Spleen (tissue), 11 donors: ENCODE measurements at regions not wholly inside any gene's neighbourhood (a gene's known extent, or its start where the extent isn't known, plus 50 kb on each side); places are given as distances from the start of the nearest gene placed in this dataset.

Experiments
- DNase-seq: peaks from one replicate; pipeline ENCODE4 v3.0.0-alpha.2; 2020
- H3K27ac ChIP-seq, 8 donors: fragments of 200-600 bp; sonication (generic) in 7 of 8; 1 replicate in 4 of 8; 2 replicates in 4 of 8; pipeline versions ENCODE4 v1.5.0 to v1.8.0; 2016 to 2021; ENCODE audit warnings: inconsistent platforms in 4 of 8, mild to moderate bottlenecking in 4 of 8, moderate library complexity in 1 of 8
- H3K27me3 ChIP-seq, 7 donors: fragments of 200-600 bp; sonication (generic) in 6 of 7; replicated peaks in 1 of 7; 1 replicate in 4 of 7; 2 replicates in 3 of 7; pipeline versions ENCODE4 v1.5.0 to v1.8.0; 2016 to 2021; ENCODE audit warnings: inconsistent platforms in 3 of 7, mild to moderate bottlenecking in 1 of 7
- H3K36me3 ChIP-seq, 6 donors: fragments of 200-600 bp; sonication (generic) in 5 of 6; 1 replicate in 4 of 6; 2 replicates in 2 of 6; pipeline versions ENCODE4 v1.5.0 to v1.8.0; 2016 to 2021; ENCODE audit warnings: inconsistent platforms in 2 of 6
- H3K4me1 ChIP-seq, 6 donors: fragments of 200-600 bp; sonication (generic) in 5 of 6; 1 replicate in 3 of 6; 2 replicates in 3 of 6; pipeline versions ENCODE4 v1.5.0 to v1.8.0; 2016 to 2021; ENCODE audit warnings: inconsistent platforms in 3 of 6
- H3K4me3 ChIP-seq, 8 donors: fragments of 200-600 bp; sonication (generic) in 7 of 8; 1 replicate in 4 of 8; 2 replicates in 4 of 8; pipeline versions ENCODE4 v1.5.0 to v1.8.0; 2016 to 2021; ENCODE audit warnings: inconsistent platforms in 4 of 8, mild to moderate bottlenecking in 4 of 8, moderate library complexity in 2 of 8
- H3K9me3 ChIP-seq, 8 donors: fragments of 200-600 bp; sonication (generic) in 7 of 8; 1 replicate in 4 of 8; 2 replicates in 4 of 8; pipeline versions ENCODE4 v1.5.0 to v1.8.0; 2016 to 2021; ENCODE audit warnings: inconsistent platforms in 4 of 8
- POLR2A ChIP-seq, 3 donors: fragments of 450-650 bp; IDR thresholded peaks; one replicate each; pipeline ENCODE4 v1.5.1; 2017; ENCODE audit warnings: antibody characterized with exemption in 3 of 3, mild to moderate bottlenecking in 1 of 3
- POLR2AphosphoS5 ChIP-seq, 3 donors: sonication (generic); formaldehyde crosslinking; IDR thresholded peaks; one replicate each; pipeline ENCODE4 v1.5.1; 2017; ENCODE audit warnings: antibody characterized with exemption in 3 of 3
- WGBS, 5 donors: extraction: QIAGEN DNeasy Blood & Tissue Kit in 3 of 5; methylation state at CpG; one replicate each; pipeline versions ENCODE4 v1.1.5 to v1.1.7; 2013 to 2018; 5-methylcytosine and 5-hydroxymethylcytosine counted together
- intact Hi-C: fragments of 100-400 bp; cut with DNase I; formaldehyde crosslinking; loops from one replicate; pipeline ENCODE4 v1.15.0; 2023; ENCODE audit warnings: low total_unique reads
- TF ChIP-seq, protein P1 (sequence below), 11 experiments: fragments of 200-600 bp in 7 of 11; fragments of 450-650 bp in 4 of 11; sonication (generic) in 4 of 11; IDR thresholded peaks in 8 of 11; conservative IDR thresholded peaks in 3 of 11; 1 replicate in 7 of 11; 2 replicates in 4 of 11; pipeline versions ENCODE4 v1.4.0 to v1.8.0; 2016 to 2021; ENCODE audit warnings: antibody characterized with exemption in 11 of 11, inconsistent platforms in 4 of 11, mild to moderate bottlenecking in 1 of 11
- donor health status: healthy with polysubstance abuse.
- donor health status: DM: no; HTN: no; CAD: no; lungs with moderate emphysema.
- donor health status: DM: no; HTN: no; CAD: no.
- donor health status: Bipolar disorder and iron deficiency.
- donor health status: healthy.
- donor health status: DM: no; HTN: no; CAD: no.
- donor health status: DM: yes; HTN: yes; CAD: no.

DNA sequence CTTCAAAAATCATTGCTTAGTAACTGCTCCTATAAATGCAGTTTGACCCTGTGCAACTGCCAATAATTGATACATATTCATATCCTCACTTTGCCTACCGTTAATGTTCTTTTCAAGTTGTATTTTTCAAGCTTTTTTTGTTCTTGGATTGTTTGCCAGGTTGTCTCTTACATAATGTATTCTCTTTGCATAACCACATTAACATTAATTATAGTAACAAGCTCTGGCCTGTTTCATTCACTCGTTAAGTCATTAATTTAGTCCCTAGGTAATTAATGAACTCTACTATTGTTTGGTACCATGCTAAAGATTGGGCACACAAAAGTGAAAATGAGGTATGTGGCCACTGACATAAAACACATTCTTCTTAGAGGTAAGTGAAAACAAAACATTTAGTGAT is 1338.8 kb downstream of the NSUN3 start:
- no peak for TF ChIP-seq POLR2AphosphoS5 (IDR thresholded peaks at IDR 0.05)
- no peak for TF ChIP-seq POLR2A (IDR thresholded peaks at IDR 0.05)
- TF ChIP-seq, protein P1, sequence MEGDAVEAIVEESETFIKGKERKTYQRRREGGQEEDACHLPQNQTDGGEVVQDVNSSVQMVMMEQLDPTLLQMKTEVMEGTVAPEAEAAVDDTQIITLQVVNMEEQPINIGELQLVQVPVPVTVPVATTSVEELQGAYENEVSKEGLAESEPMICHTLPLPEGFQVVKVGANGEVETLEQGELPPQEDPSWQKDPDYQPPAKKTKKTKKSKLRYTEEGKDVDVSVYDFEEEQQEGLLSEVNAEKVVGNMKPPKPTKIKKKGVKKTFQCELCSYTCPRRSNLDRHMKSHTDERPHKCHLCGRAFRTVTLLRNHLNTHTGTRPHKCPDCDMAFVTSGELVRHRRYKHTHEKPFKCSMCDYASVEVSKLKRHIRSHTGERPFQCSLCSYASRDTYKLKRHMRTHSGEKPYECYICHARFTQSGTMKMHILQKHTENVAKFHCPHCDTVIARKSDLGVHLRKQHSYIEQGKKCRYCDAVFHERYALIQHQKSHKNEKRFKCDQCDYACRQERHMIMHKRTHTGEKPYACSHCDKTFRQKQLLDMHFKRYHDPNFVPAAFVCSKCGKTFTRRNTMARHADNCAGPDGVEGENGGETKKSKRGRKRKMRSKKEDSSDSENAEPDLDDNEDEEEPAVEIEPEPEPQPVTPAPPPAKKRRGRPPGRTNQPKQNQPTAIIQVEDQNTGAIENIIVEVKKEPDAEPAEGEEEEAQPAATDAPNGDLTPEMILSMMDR (IDR thresholded peaks at IDR 0.05 in 8 of 11, conservative IDR thresholded peaks at IDR 0.05 in 3 of 11), result no peak
- no peak overlapping the region for H3K27ac ChIP-seq
- H3K27me3 ChIP-seq, result no peaks in the 10 kb centered on the region
- H3K36me3 ChIP-seq, result no peaks in the 10 kb centered on the region
- WGBS, 5 donors, result 70 to 85% (median 71%) methylated on average over 2 of the region's 2 CpGs
- H3K4me1 ChIP-seq, result no peaks in the 10 kb centered on the region
- no peak overlapping the region for H3K4me3 ChIP-seq
- peaks cover 0 to 2% (median 0%) of the 10 kb centered on the region in 8 donors for H3K9me3 ChIP-seq
- intact Hi-C loops, result no loop called here
- no peak for DNase-seq

DNA sequence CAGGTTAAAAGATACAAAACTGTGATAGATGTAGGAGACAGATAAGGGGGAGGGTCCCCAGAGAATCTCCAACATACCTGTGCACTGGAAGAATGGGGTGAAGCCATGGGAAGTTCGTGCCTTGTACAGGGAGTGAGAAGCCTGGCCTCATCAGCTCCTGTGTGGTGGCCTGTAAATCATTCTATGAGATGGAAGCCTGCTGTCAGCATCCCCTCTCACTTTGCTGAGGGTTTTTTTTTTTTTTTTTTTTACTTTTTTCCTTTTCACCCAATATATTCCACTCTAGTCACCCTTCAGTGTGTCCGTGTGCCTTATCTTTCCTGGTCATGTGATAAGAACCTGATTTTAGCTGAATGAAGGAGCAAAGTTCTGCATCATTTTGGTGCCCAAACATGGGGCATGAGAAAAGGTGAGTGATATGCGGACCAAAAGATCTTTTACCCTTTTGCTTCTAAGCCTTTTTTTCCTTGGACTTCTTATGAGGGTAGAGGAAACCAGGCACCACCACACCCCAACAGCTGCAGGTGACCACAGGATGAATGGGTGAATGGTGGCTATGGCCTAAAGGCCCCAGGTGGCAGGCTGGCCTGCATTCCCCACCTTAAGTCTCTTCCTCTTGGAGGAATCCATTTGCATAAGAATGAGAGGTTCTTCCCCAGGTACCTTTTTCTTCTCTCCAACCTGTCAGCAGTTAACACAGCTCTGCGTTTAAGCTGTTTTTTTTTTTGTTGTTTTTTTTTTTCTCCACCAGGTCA is 1345.0 kb downstream of the NSUN3 start:
- Histone ChIP-seq H3K9me3 (peaks cover 0 to 15% (median 7%) of the 10 kb centered on the region in 8 donors), H3K4me1 (no peaks in the 10 kb centered on the region)

DNA sequence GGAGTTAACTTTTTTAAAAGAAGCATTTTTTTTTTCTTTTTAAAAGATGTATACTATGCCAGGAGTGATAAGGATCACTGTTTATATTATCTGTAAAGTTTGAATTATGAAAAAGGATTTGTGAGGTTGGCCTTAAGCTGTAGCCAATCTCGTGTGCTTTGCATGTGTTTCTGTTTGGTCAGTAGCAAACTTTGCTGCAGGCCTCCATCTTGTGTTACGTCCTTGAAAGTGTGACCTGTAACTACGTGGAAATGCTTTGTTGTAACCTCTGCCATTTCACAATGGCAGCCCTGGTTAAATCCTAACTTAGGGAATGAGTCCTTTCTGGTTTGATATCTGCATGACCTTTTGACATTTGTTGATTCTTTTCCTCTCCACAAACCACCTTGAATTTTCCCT is 1345.6 kb downstream of the NSUN3 start:
- Histone ChIP-seq H3K9me3 (peaks cover 0 to 15% (median 7%) of the 10 kb centered on the region in 8 donors), H3K4me1 (no peaks in the 10 kb centered on the region), H3K27me3 (no peaks in the 10 kb centered on the region), H3K36me3 (no peaks in the 10 kb centered on the region), H3K27ac (no peak overlapping the region), H3K4me3 (no peak overlapping the region)
- intact Hi-C loops, result no loop called here
- 67 to 79% (median 70%) methylated on average over 3 of the region's 3 CpGs for WGBS, 5 donors
- no peak for DNase-seq
- TF ChIP-seq, protein P1 (IDR thresholded peaks at IDR 0.05 in 8 of 11, conservative IDR thresholded peaks at IDR 0.05 in 3 of 11), result no peak
- no peak for TF ChIP-seq POLR2AphosphoS5 (IDR thresholded peaks at IDR 0.05)
- no peak for TF ChIP-seq POLR2A (IDR thresholded peaks at IDR 0.05)

More for the DNA sequence above, 1345.0 kb downstream of the NSUN3 start:
- intact Hi-C loops, result no loop called here
- Histone ChIP-seq H3K27ac (no peak overlapping the region), H3K36me3 (no peaks in the 10 kb centered on the region), H3K4me3 (no peak overlapping the region), H3K27me3 (no peaks in the 10 kb centered on the region)
- TF ChIP-seq POLR2AphosphoS5 (IDR thresholded peaks at IDR 0.05) (no peak), POLR2A (IDR thresholded peaks at IDR 0.05) (no peak)
- TF ChIP-seq, protein P1 (IDR thresholded peaks at IDR 0.05 in 8 of 11, conservative IDR thresholded peaks at IDR 0.05 in 3 of 11), result no peak
- WGBS, 5 donors, result 75 to 86% (median 79%) methylated on average over 4 of the region's 4 CpGs
- DNase-seq, result no peak

DNA sequence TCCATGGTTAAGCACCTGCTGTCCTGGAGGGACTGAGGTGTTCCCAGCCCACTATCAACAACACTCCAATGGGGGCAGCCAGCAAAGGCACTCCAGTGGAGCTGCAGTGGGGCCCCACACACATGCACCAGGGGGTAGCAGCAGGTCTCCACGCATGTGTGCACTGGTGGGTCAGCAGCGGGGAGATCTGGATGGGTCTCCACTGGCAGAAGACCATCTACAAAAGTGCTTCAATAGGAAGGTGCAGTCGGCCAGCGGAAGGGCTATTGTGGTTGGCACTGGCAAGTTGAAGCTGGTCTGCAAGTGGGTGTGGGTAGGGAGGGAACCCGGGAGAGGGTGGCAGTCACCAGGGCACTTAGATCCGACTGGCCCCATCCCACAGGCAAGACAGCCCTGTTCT is 1355.4 kb downstream of the NSUN3 start:
- WGBS, 5 donors, result 52 to 89% (median 85%) methylated on average over 2 to 6 of the region's 6 CpGs
- no peak overlapping the region for H3K27ac ChIP-seq
- no peaks in the 10 kb centered on the region for H3K4me1 ChIP-seq
- no peak overlapping the region for H3K4me3 ChIP-seq
- H3K36me3 ChIP-seq, result no peaks in the 10 kb centered on the region
- H3K9me3 ChIP-seq, result peaks cover 0 to 33% (median 11%) of the 10 kb centered on the region in 8 donors
- intact Hi-C loops, result no loop called here
- no peaks in the 10 kb centered on the region for H3K27me3 ChIP-seq
- TF ChIP-seq POLR2AphosphoS5 (IDR thresholded peaks at IDR 0.05) (no peak), POLR2A (IDR thresholded peaks at IDR 0.05) (no peak)
- TF ChIP-seq, protein P1 (IDR thresholded peaks at IDR 0.05 in 8 of 11, conservative IDR thresholded peaks at IDR 0.05 in 3 of 11), result no peak
- DNase-seq, result no peak
